Superior temporal gyrus (tissue), 1 donor: ENCODE measurements at regions not wholly inside any gene's neighbourhood (a gene's known extent, or its start where the extent isn't known, plus 50 kb on each side); places are given as distances from the start of the nearest gene placed in this dataset.
"Not testable (repeated sequence)": the region's sequence is repeated elsewhere in the genome, so short reads cannot be mapped to it uniquely, and the experiment has no call there.

Experiments
- DNase-seq: peaks from one replicate; pipeline ENCODE4 v3.0.0-alpha.2; 2016; ENCODE audit errors: extremely low spot score

DNA sequence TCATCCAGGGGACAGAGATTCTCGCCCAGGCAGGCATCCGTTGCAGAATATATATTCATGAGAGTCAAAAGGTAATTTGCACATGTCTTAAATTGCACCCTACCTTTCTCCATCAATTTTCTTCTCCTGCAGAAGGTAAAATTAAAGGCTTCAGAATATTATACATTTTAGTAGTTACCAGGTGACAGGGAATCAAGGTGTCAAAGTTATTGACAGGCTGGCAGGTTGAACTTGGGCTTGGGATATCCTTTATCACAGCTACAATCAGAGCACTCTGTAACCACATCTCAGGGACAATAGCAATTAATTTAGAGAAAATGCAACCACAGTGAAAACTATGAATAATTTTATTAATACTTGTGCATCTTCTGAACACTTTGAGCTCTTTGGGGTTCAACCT, 66.9 kb upstream of the GSC start:
- no peak for DNase-seq

DNA sequence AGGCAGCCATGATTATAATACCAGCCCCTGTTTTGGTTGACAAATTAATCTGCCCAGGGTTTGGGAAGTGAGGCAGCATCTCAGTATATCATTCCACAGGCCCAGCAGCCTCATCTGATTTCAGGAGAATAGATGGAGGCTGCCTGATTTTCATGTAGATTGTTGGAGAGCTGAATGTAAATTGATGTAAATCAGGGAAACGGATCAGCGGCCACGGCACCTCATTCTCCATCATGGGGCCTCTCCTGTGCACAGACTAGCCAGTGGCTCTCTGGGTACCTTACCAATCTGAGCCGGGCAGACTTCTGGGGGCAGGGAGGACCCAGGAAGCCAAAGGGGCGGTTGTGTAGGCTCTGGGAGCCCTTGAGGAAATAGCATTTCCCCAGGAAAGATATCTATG, 63.7 kb upstream of the GSC start:
- DNase-seq = no peak

DNA sequence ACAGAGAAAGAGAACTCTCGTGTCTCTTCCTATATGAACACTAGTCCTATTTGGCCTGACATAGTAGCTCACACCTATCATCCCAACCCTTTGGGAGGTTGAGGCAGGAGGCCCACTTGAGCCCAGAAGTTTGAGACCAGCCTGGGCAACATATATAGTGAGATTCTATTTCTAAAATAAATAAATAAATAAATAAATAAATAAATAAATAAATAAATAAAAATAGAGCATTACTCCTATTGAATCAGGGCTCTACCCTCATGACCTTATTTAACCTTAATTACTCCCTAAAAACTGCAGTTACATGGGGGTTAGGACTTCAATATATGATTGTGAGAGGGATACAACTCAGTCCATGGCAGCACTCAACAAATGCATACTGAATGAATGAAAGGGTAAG, 61.2 kb upstream of the GSC start:
- DNase-seq = no peak

DNA sequence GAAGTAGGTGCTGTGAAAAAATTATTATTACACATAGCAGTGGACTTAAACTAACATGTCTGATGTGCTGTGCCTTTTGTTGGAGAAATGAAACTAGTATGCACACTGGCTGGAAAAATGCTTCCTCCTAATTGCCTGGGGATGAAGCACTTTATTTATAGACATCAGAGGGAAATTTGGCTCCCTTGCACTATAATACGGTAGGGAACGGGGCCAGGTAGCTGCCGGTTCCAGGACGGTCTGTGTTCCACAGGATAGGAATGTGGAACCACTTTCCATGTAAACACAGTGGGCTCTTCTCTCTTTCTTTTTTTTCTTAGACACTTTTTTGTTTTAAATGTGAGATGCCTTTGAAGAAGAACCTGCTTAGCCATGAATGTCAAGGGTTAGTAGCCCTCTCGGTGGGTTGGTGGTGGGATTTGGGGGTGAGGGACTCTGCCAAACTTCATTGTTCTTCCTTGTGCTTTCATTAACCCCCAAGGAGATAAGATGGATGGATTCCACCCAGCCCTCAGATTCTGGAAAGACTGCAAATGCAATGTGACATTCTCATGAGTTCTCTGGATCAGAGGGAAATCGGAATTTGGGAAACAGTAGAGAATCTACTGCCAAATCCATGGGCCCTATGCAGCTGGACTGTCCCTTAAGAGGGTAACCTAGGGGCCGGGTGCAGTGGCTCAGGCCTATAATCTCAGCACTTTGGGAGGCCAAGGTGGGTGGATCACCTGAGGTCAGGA, 58.0 kb upstream of the GSC start:
- no peak for DNase-seq

DNA sequence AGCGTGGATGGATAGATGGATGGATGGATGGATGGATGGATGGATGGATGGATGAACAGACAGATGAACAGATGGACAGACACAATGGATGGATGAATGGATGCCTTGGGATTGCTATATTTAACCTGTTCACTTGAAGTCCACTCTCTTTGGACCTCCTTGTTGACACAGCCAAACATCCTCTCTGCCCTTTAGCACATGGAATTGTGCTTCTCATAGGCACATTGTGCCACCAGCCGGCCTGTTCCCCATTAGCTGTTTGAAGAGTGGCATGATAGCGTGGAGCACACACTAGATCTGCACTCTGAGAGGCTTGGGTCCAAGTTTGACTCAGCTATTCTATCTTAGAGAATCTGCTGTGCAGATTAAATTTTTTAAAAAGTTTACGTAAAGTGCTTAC, 56.9 kb upstream of the GSC start:
- no peak for DNase-seq

DNA sequence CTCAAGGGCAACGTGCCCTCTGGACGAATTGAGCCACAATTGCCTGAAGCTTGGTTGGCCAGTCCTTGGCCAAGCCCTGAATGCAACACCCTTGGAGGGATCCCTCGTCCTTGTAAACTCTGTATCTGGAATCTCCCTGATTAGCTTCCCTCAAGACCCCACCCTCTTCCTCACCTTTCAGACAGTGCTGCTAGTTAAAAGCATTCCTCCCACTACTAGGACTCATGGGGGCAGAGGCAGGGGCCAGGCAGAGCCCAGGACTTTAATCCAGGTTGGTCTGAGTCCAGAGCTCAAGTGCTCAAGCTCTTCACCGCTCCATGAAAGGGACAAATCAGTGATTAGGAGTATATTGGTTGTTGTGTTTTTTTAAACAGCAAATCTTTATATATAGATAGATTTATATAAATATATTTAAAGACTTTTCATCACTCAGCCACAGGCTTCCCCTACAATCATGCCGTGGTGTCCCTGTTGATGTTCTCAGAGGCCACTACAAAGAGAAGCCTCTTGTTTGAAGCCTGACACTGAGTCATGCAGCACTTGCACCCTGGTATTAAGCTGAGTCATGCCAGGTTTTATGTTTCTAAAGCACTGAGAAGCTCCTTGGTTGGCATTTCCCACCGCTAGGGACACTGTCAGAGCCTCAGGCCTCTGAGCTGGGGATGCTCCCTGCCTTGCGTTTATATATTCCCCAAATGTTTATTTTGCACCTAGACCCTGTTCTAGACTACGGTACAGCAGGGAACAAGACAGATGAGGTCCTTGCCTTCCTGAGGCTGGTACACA, 53.8 kb upstream of the GSC start:
- DNase-seq = peak; percentile 27

DNA sequence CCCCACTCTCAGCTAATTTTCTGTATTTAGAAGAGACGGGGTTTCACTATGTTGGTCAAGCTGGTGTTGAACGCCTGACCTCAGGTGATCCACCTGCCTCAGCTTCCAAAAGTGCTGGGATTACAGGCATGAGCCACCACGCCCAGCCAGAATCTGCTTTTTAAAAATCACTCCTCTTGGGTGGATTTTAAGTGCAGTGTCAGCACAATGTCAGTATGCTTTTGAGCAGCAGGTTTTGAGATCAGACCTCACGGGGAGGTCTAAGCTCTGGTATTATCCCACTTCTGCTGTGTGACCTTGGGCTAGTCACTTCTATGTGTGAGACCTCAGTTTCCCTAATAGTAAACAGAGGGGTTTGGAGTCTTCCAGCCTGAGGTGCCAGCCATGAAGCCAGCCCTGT, 51.8 kb upstream of the GSC start:
- no peak for DNase-seq

DNA sequence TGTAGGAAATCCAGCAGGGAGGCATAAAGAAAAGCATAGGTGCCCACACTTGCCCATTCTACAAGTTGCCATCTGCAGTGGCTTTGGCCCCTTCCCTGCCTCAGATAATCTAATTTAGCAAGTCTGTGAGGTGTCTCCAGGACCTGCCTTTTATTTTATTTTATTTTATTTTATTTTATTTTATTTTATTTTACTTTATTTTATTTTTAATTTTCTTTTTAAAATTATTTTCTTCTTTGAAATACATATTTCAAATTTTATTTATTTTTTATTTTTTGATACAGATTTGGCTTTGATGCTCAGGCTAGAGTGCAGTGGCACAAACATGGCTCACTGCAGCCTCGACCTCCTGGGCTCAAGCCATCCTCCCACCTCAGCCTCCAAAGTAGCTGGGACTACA, 51.0 kb upstream of the GSC start:
- not testable (repeated sequence) for DNase-seq
